ENCODE measurements at regions not wholly inside any gene's neighbourhood (a gene's known extent, or its start where the extent isn't known, plus 50 kb on each side); places are given as distances from the start of the nearest gene placed in this dataset.

GRCh38 chr16:17607609-17608008, 136.8 kb upstream of the XYLT1 start:
- Histone ChIP-seq H3K9me3 (ENCODE audit: control insufficient read depth in 2 of 2, low read length in 2 of 2) (no peaks in the 10 kb centered on the region), H3K36me3 (ENCODE audit: control insufficient read depth, insufficient read depth, low read length) (no peaks in the 10 kb centered on the region), H3K27me3 (ENCODE audit: control insufficient read depth, insufficient read depth, low read length) (peaks cover 4% of the 10 kb centered on the region), H3K4me1 (ENCODE audit: control insufficient read depth, insufficient read depth, low read length, poor library complexity, severe bottlenecking) (no peaks in the 10 kb centered on the region), H3K27ac (ENCODE audit: insufficient read depth, low read length, poor library complexity, severe bottlenecking) (no peak overlapping the region), H3K4me3 (ENCODE audit: low read depth, low read length) (no peak overlapping the region)
- Mint-ChIP-seq H3K27me3 (peaks cover 20% of the 10 kb centered on the region), H3K36me3 (no peaks in the 10 kb centered on the region), H3K4me3 (no peak overlapping the region), H3K4me1 (peaks cover 0 to 18% (median 5%) of the 10 kb centered on the region in 4 donors), H3K27ac (peak overlapping the region in 1 of 3 donors; percentile 39), H3K9me3 (peaks cover 0 to 6% (median 0%) of the 10 kb centered on the region in 7 donors)
- no peak for DNase-seq
- ATAC-seq (ENCODE audit: low read depth in 2 of 2), result no peak

- H3K27ac Mint-ChIP-seq, result peak overlapping the region in 2 of 3 donors; percentile 38 to 39
- Histone ChIP-seq H3K27me3 (ENCODE audit: control insufficient read depth, insufficient read depth, low read length) (peaks cover 4% of the 10 kb centered on the region), H3K4me1 (ENCODE audit: control insufficient read depth, insufficient read depth, low read length, poor library complexity, severe bottlenecking) (no peaks in the 10 kb centered on the region), H3K36me3 (ENCODE audit: control insufficient read depth, insufficient read depth, low read length) (no peaks in the 10 kb centered on the region), H3K9me3 (ENCODE audit: control insufficient read depth in 2 of 2, low read length in 2 of 2) (no peaks in the 10 kb centered on the region), H3K27ac (ENCODE audit: insufficient read depth, low read length, poor library complexity, severe bottlenecking) (no peak overlapping the region), H3K4me3 (ENCODE audit: low read depth, low read length) (no peak overlapping the region)
- peak in 1 of 3 donors; percentile 8 for DNase-seq
- peaks cover 0 to 6% (median 0%) of the 10 kb centered on the region in 7 donors for H3K9me3 Mint-ChIP-seq
- H3K4me1 Mint-ChIP-seq, result peaks cover 0 to 18% (median 5%) of the 10 kb centered on the region in 4 donors
- H3K36me3 Mint-ChIP-seq, result no peaks in the 10 kb centered on the region
- no peak for ATAC-seq (ENCODE audit: low read depth in 2 of 2)
- peaks cover 19% of the 10 kb centered on the region for H3K27me3 Mint-ChIP-seq
- no peak overlapping the region for H3K4me3 Mint-ChIP-seq
Observed at GRCh38 chr16:17607075-17607509, 136.3 kb upstream of the XYLT1 start.

- DNase-seq, result no peak
- H3K9me3 Mint-ChIP-seq, result peaks cover 0 to 6% (median 0%) of the 10 kb centered on the region in 7 donors
- no peak overlapping the region for H3K27ac ChIP-seq (ENCODE audit: insufficient read depth, low read length, poor library complexity, severe bottlenecking)
- H3K27me3 Mint-ChIP-seq, result peaks cover 19% of the 10 kb centered on the region
- no peaks in the 10 kb centered on the region for H3K36me3 ChIP-seq (ENCODE audit: control insufficient read depth, insufficient read depth, low read length)
- no peaks in the 10 kb centered on the region for H3K9me3 ChIP-seq (ENCODE audit: control insufficient read depth in 2 of 2, low read length in 2 of 2)
- no peak overlapping the region for H3K4me3 Mint-ChIP-seq
- no peaks in the 10 kb centered on the region for H3K36me3 Mint-ChIP-seq
- no peaks in the 10 kb centered on the region for H3K4me1 ChIP-seq (ENCODE audit: control insufficient read depth, insufficient read depth, low read length, poor library complexity, severe bottlenecking)
- H3K4me3 ChIP-seq (ENCODE audit: low read depth, low read length), result no peak overlapping the region
- H3K27me3 ChIP-seq (ENCODE audit: control insufficient read depth, insufficient read depth, low read length), result peaks cover 4% of the 10 kb centered on the region
- ATAC-seq (ENCODE audit: low read depth in 2 of 2), result no peak
- no peak overlapping the region for H3K27ac Mint-ChIP-seq
- H3K4me1 Mint-ChIP-seq, result peaks cover 0 to 18% (median 5%) of the 10 kb centered on the region in 4 donors
Observed at GRCh38 chr16:17606460-17606859, 135.7 kb upstream of the XYLT1 start.

GRCh38 chr16:17605784-17606183, 135.0 kb upstream of the XYLT1 start:
- Histone ChIP-seq H3K36me3 (ENCODE audit: control insufficient read depth, insufficient read depth, low read length) (no peaks in the 10 kb centered on the region), H3K27me3 (ENCODE audit: control insufficient read depth, insufficient read depth, low read length) (peaks cover 4% of the 10 kb centered on the region), H3K9me3 (ENCODE audit: control insufficient read depth in 2 of 2, low read length in 2 of 2) (no peaks in the 10 kb centered on the region), H3K4me3 (ENCODE audit: low read depth, low read length) (no peak overlapping the region), H3K27ac (ENCODE audit: insufficient read depth, low read length, poor library complexity, severe bottlenecking) (no peak overlapping the region), H3K4me1 (ENCODE audit: control insufficient read depth, insufficient read depth, low read length, poor library complexity, severe bottlenecking) (no peaks in the 10 kb centered on the region)
- Mint-ChIP-seq H3K36me3 (no peaks in the 10 kb centered on the region), H3K27me3 (peaks cover 14% of the 10 kb centered on the region), H3K9me3 (peaks cover 0 to 6% (median 1%) of the 10 kb centered on the region in 7 donors), H3K4me3 (no peak overlapping the region), H3K27ac (no peak overlapping the region), H3K4me1 (peaks cover 0 to 18% (median 5%) of the 10 kb centered on the region in 4 donors)
- ATAC-seq (ENCODE audit: low read depth in 2 of 2) (no peak), DNase-seq (no peak)

GRCh38 chr16:17603626-17604025, 132.9 kb upstream of the XYLT1 start:
- Histone ChIP-seq H3K27ac (ENCODE audit: insufficient read depth, low read length, poor library complexity, severe bottlenecking) (no peak overlapping the region), H3K4me3 (ENCODE audit: low read depth, low read length) (no peak overlapping the region), H3K27me3 (ENCODE audit: control insufficient read depth, insufficient read depth, low read length) (peaks cover 7% of the 10 kb centered on the region), H3K4me1 (ENCODE audit: control insufficient read depth, insufficient read depth, low read length, poor library complexity, severe bottlenecking) (no peaks in the 10 kb centered on the region), H3K36me3 (ENCODE audit: control insufficient read depth, insufficient read depth, low read length) (no peaks in the 10 kb centered on the region), H3K9me3 (ENCODE audit: control insufficient read depth in 2 of 2, low read length in 2 of 2) (peaks cover 9 to 10% of the 10 kb centered on the region in 2 experiments)
- Mint-ChIP-seq H3K4me3 (no peak overlapping the region), H3K4me1 (peaks cover 0 to 18% (median 5%) of the 10 kb centered on the region in 4 donors), H3K27me3 (peaks cover 13% of the 10 kb centered on the region), H3K36me3 (no peaks in the 10 kb centered on the region), H3K27ac (no peak overlapping the region), H3K9me3 (peaks cover 0 to 8% (median 4%) of the 10 kb centered on the region in 7 donors)
- ATAC-seq (ENCODE audit: low read depth in 2 of 2) (no peak), DNase-seq (no peak)

- Mint-ChIP-seq H3K36me3 (no peaks in the 10 kb centered on the region), H3K9me3 (peaks cover 0 to 17% (median 5%) of the 10 kb centered on the region in 7 donors), H3K27me3 (peaks cover 14% of the 10 kb centered on the region), H3K4me1 (peaks cover 0 to 12% (median 5%) of the 10 kb centered on the region in 4 donors), H3K4me3 (no peak overlapping the region), H3K27ac (no peak overlapping the region)
- Histone ChIP-seq H3K9me3 (ENCODE audit: control insufficient read depth in 2 of 2, low read length in 2 of 2) (peaks cover 13 to 17% of the 10 kb centered on the region in 2 experiments), H3K4me3 (ENCODE audit: low read depth, low read length) (no peak overlapping the region), H3K27me3 (ENCODE audit: control insufficient read depth, insufficient read depth, low read length) (peaks cover 7% of the 10 kb centered on the region), H3K36me3 (ENCODE audit: control insufficient read depth, insufficient read depth, low read length) (no peaks in the 10 kb centered on the region), H3K4me1 (ENCODE audit: control insufficient read depth, insufficient read depth, low read length, poor library complexity, severe bottlenecking) (no peaks in the 10 kb centered on the region), H3K27ac (ENCODE audit: insufficient read depth, low read length, poor library complexity, severe bottlenecking) (no peak overlapping the region)
- no peak for ATAC-seq (ENCODE audit: low read depth in 2 of 2)
- DNase-seq, result no peak
Observed at GRCh38 chr16:17602678-17603077, 131.9 kb upstream of the XYLT1 start.

GRCh38 chr16:17598968-17599367, 128.2 kb upstream of the XYLT1 start:
- Histone ChIP-seq H3K27me3 (ENCODE audit: control insufficient read depth, insufficient read depth, low read length) (peaks cover 3% of the 10 kb centered on the region), H3K27ac (ENCODE audit: insufficient read depth, low read length, poor library complexity, severe bottlenecking) (no peak overlapping the region), H3K36me3 (ENCODE audit: control insufficient read depth, insufficient read depth, low read length) (no peaks in the 10 kb centered on the region), H3K4me1 (ENCODE audit: control insufficient read depth, insufficient read depth, low read length, poor library complexity, severe bottlenecking) (no peaks in the 10 kb centered on the region), H3K4me3 (ENCODE audit: low read depth, low read length) (no peak overlapping the region), H3K9me3 (ENCODE audit: control insufficient read depth in 2 of 2, low read length in 2 of 2) (peaks cover 13 to 17% of the 10 kb centered on the region in 2 experiments)
- Mint-ChIP-seq H3K36me3 (no peaks in the 10 kb centered on the region), H3K27me3 (peaks cover 16% of the 10 kb centered on the region), H3K4me3 (no peak overlapping the region), H3K4me1 (no peaks in the 10 kb centered on the region), H3K9me3 (peaks cover 0 to 17% (median 4%) of the 10 kb centered on the region in 7 donors), H3K27ac (no peak overlapping the region)
- DNase-seq (no peak), ATAC-seq (ENCODE audit: low read depth in 2 of 2) (no peak)

- DNase-seq (no peak), ATAC-seq (ENCODE audit: low read depth in 2 of 2) (no peak)
- Mint-ChIP-seq H3K27ac (peak overlapping the region in 1 of 3 donors; percentile 53), H3K4me1 (no peaks in the 10 kb centered on the region), H3K27me3 (peaks cover 10% of the 10 kb centered on the region), H3K9me3 (peaks cover 0 to 8% (median 2%) of the 10 kb centered on the region in 7 donors), H3K4me3 (no peak overlapping the region), H3K36me3 (no peaks in the 10 kb centered on the region)
- Histone ChIP-seq H3K4me1 (ENCODE audit: control insufficient read depth, insufficient read depth, low read length, poor library complexity, severe bottlenecking) (no peaks in the 10 kb centered on the region), H3K27ac (ENCODE audit: insufficient read depth, low read length, poor library complexity, severe bottlenecking) (no peak overlapping the region), H3K36me3 (ENCODE audit: control insufficient read depth, insufficient read depth, low read length) (no peaks in the 10 kb centered on the region), H3K27me3 (ENCODE audit: control insufficient read depth, insufficient read depth, low read length) (peaks cover 3% of the 10 kb centered on the region), H3K9me3 (ENCODE audit: control insufficient read depth in 2 of 2, low read length in 2 of 2) (peaks cover 0 to 4% of the 10 kb centered on the region in 2 experiments), H3K4me3 (ENCODE audit: low read depth, low read length) (no peak overlapping the region)
Observed at GRCh38 chr16:17591655-17592405, 121.1 kb upstream of the XYLT1 start.
